Astrocyte (in vitro differentiated cells and primary cell): ENCODE measurements at regions not wholly inside any gene's neighbourhood (a gene's known extent, or its start where the extent isn't known, plus 50 kb on each side); places are given as distances from the start of the nearest gene placed in this dataset.
A peak's percentile ranks its signal among the peaks of the same experiment; 100 is the strongest.

ENCODE experiments used
- DNase-seq: peaks from one replicate; pipeline ENCODE4 v3.0.0-alpha.2; 2010; ENCODE audit warnings: low read depth
- FAIRE-seq: peaks from 2 replicates; lab custom pipeline; 2011; peaks lifted over from hg19 to GRCh38; lab: Jason Lieb, UNC
- H2AFZ ChIP-seq: 2 replicates; pipeline ENCODE4 v1.6.0; 2012; ENCODE audit warnings: low read depth, low read length, inconsistent platforms
- H3K27ac ChIP-seq: 2 replicates; pipeline ENCODE4 v1.5.1; 2011; ENCODE audit warnings: low read depth, low read length, inconsistent platforms
- H3K27me3 ChIP-seq: 2 replicates; pipeline ENCODE4 v1.6.0; 2011; ENCODE audit warnings: low read length, inconsistent platforms; ENCODE audit not compliant: insufficient read depth
- H3K36me3 ChIP-seq: 2 replicates; pipeline ENCODE4 v1.5.1; 2011; ENCODE audit warnings: low read length, inconsistent platforms; ENCODE audit not compliant: insufficient read depth
- H3K4me1 ChIP-seq: 2 replicates; pipeline ENCODE4 v1.5.1; 2011; ENCODE audit warnings: low read length, inconsistent platforms; ENCODE audit not compliant: insufficient read depth
- H3K4me2 ChIP-seq: 2 replicates; pipeline ENCODE4 v1.6.0; 2012; ENCODE audit warnings: low read length, inconsistent platforms
- H3K4me3 ChIP-seq: 2 replicates; pipeline ENCODE4 v1.5.1; 2011; ENCODE audit warnings: low read depth, mild to moderate bottlenecking, low read length, inconsistent platforms; ENCODE audit not compliant: insufficient read depth
- H3K79me2 ChIP-seq: 2 replicates; pipeline ENCODE4 v1.6.0; 2012; ENCODE audit warnings: mild to moderate bottlenecking, low read length, inconsistent platforms; ENCODE audit not compliant: insufficient read depth
- H3K9ac ChIP-seq: 2 replicates; pipeline ENCODE4 v1.6.0; 2012; ENCODE audit warnings: mild to moderate bottlenecking, low read length, inconsistent platforms
- H3K9me3 ChIP-seq: 2 replicates; pipeline ENCODE4 v1.5.1; 2012; ENCODE audit warnings: low read depth, mild to moderate bottlenecking, low read length, inconsistent platforms; ENCODE audit not compliant: insufficient read depth
- H4K20me1 ChIP-seq: 2 replicates; pipeline ENCODE4 v1.6.0; 2012; ENCODE audit warnings: low read length, inconsistent platforms; ENCODE audit not compliant: insufficient read depth
- H3K27ac Mint-ChIP-seq: one replicate; pipeline ENCODE4 v1.8.0; 2021; ENCODE audit warnings: mild to moderate bottlenecking, mixed read lengths; ENCODE audit not compliant: unreplicated experiment
- H3K27me3 Mint-ChIP-seq: one replicate; pipeline ENCODE4 v1.8.0; 2021; ENCODE audit warnings: low read depth, mixed read lengths; ENCODE audit not compliant: unreplicated experiment
- H3K36me3 Mint-ChIP-seq: one replicate; pipeline ENCODE4 v1.8.0; 2021; ENCODE audit warnings: low read depth, mixed read lengths; ENCODE audit not compliant: unreplicated experiment
- H3K4me1 Mint-ChIP-seq: one replicate; pipeline ENCODE4 v1.8.0; 2021; ENCODE audit warnings: low read depth, mixed read lengths; ENCODE audit not compliant: unreplicated experiment
- H3K4me3 Mint-ChIP-seq: one replicate; pipeline ENCODE4 v1.8.0; 2021; ENCODE audit warnings: mild to moderate bottlenecking, moderate library complexity, mixed read lengths; ENCODE audit not compliant: unreplicated experiment
- H3K9me3 Mint-ChIP-seq: one replicate; pipeline ENCODE4 v1.8.0; 2021; ENCODE audit warnings: mild to moderate bottlenecking, mixed read lengths; ENCODE audit not compliant: unreplicated experiment
- EZH2 ChIP-seq: IDR thresholded peaks from 2 replicates; pipeline ENCODE4 v1.6.1; 2012; ENCODE audit warnings: mild to moderate bottlenecking, low read length, inconsistent platforms; ENCODE audit not compliant: insufficient read depth
- TF ChIP-seq, protein P1 (sequence below): IDR thresholded peaks from 2 replicates; pipeline ENCODE4 v1.5.1; 2011; ENCODE audit warnings: low read depth, mild to moderate bottlenecking, inconsistent platforms, low read length, moderate library complexity; ENCODE audit not compliant: insufficient read depth

DNA sequence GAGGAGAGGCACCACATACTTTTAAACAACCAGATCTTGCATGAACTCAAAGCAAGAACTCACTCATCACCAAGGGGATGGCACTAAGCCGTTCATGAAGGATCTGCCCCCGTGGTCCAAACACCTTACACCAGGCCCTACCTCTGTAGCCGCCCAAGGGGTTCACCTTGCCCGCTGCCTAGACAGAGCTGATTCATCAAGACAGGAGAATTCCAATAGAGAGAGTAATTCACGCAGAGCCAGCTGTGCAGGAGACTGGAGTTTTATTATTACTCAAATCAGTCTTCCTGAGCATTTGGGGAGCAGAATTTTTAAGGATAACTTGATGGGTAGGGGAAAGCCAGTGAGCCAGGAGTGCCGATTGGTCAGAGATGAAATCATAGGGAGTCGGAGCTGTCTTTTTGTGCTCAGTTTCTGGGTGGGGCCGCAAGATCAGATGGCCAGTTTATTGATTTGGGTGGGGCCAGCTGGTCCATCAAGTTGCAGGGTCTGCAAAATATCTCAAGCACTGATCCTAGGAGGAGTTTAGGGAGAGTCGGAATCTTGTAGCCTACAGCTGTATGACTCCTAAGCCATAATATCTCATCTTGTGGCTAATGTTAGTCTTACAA lies 364.7 kb downstream of the PCDH7 start:
- Histone ChIP-seq H3K4me1 (peaks cover 15% of the 10 kb centered on the region), H4K20me1 (no peaks in the 10 kb centered on the region), H3K27ac (no peak overlapping the region), H3K36me3 (no peaks in the 10 kb centered on the region), H3K4me3 (no peak overlapping the region), H3K4me2 (no peak overlapping the region), H3K9ac (no peak overlapping the region), H3K79me2 (no peaks in the 10 kb centered on the region), H3K27me3 (no peaks in the 10 kb centered on the region), H3K9me3 (no peaks in the 10 kb centered on the region), H2AFZ (no peak overlapping the region)
- no peak for FAIRE-seq
- no peaks in the 10 kb centered on the region for H3K36me3 Mint-ChIP-seq
- peaks cover 40% of the 10 kb centered on the region for H3K4me1 Mint-ChIP-seq
- peak; percentile 35 for DNase-seq
- no peaks in the 10 kb centered on the region for H3K9me3 Mint-ChIP-seq
- no peaks in the 10 kb centered on the region for H3K27me3 Mint-ChIP-seq
- no peak for TF ChIP-seq EZH2
- TF ChIP-seq, protein P1, sequence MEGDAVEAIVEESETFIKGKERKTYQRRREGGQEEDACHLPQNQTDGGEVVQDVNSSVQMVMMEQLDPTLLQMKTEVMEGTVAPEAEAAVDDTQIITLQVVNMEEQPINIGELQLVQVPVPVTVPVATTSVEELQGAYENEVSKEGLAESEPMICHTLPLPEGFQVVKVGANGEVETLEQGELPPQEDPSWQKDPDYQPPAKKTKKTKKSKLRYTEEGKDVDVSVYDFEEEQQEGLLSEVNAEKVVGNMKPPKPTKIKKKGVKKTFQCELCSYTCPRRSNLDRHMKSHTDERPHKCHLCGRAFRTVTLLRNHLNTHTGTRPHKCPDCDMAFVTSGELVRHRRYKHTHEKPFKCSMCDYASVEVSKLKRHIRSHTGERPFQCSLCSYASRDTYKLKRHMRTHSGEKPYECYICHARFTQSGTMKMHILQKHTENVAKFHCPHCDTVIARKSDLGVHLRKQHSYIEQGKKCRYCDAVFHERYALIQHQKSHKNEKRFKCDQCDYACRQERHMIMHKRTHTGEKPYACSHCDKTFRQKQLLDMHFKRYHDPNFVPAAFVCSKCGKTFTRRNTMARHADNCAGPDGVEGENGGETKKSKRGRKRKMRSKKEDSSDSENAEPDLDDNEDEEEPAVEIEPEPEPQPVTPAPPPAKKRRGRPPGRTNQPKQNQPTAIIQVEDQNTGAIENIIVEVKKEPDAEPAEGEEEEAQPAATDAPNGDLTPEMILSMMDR, result no peak
- peak overlapping the region; percentile 42 for H3K27ac Mint-ChIP-seq
- no peak overlapping the region for H3K4me3 Mint-ChIP-seq

DNA sequence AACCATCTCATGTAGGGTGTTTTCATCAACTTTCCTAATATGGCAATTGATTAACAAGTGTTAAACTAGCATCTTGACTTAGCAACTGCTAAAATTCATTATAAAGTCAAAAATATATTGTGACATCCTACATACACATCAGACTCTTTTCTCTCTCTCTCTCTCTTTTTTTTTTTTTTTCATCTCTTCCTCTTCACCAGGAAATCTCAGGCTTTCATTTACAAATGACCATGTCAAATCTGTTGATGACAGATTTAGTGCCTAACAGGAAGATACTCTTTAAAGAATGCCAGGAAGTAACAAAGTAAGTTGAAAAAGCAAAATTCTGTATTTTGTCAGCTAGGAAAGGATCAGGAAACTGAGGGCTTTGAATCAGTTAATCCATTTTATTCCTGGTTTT lies 365.5 kb downstream of the PCDH7 start:
- H3K36me3 ChIP-seq, result no peaks in the 10 kb centered on the region
- no peak overlapping the region for H3K9ac ChIP-seq
- H3K27ac Mint-ChIP-seq, result no peak overlapping the region
- no peak overlapping the region for H2AFZ ChIP-seq
- peaks cover 40% of the 10 kb centered on the region for H3K4me1 Mint-ChIP-seq
- peaks cover 13% of the 10 kb centered on the region for H3K4me1 ChIP-seq
- H3K36me3 Mint-ChIP-seq, result no peaks in the 10 kb centered on the region
- no peak overlapping the region for H3K4me3 ChIP-seq
- TF ChIP-seq, protein P1, result no peak
- DNase-seq (no peak), FAIRE-seq (no peak)
- H3K27ac ChIP-seq, result no peak overlapping the region
- no peaks in the 10 kb centered on the region for H3K9me3 ChIP-seq
- no peaks in the 10 kb centered on the region for H3K9me3 Mint-ChIP-seq
- H3K27me3 ChIP-seq, result no peaks in the 10 kb centered on the region
- no peaks in the 10 kb centered on the region for H3K27me3 Mint-ChIP-seq
- H3K79me2 ChIP-seq, result no peaks in the 10 kb centered on the region
- H4K20me1 ChIP-seq, result no peaks in the 10 kb centered on the region
- no peak overlapping the region for H3K4me3 Mint-ChIP-seq
- H3K4me2 ChIP-seq, result no peak overlapping the region

DNA sequence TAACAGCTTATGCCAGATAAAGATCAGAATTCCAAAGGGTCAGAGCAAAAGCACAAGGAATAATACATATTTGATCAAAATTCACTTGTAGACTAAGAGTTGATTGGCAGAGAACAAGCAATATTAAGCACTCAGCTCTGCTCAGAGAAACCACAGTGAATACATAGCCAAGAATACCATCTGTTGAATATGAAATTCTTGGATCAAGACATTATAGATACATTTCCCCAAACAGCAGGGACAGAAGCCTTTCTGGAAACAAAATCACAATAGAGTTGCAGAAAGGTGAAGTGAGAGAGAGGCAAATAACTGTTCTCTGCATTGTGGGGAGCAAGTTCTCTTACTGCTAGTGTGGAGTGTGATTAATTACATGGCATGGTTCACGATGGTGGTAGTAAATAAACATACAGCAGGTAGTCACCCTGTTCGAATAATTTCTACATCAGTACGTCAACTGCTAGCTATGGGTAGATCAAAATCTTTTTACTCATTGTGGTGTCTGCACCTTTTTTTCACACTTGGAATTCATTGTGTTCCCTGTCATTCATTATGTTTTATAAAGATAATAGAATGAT lies 366.7 kb downstream of the PCDH7 start:
- Histone ChIP-seq H3K27ac (no peak overlapping the region), H3K4me3 (no peak overlapping the region), H3K9ac (no peak overlapping the region), H3K36me3 (no peaks in the 10 kb centered on the region), H3K27me3 (no peaks in the 10 kb centered on the region), H3K4me2 (no peak overlapping the region), H3K79me2 (no peaks in the 10 kb centered on the region), H3K9me3 (no peaks in the 10 kb centered on the region), H3K4me1 (peaks cover 11% of the 10 kb centered on the region), H4K20me1 (no peaks in the 10 kb centered on the region), H2AFZ (no peak overlapping the region)
- H3K27ac Mint-ChIP-seq, result no peak overlapping the region
- no peak for TF ChIP-seq EZH2
- TF ChIP-seq, protein P1, result no peak
- H3K4me3 Mint-ChIP-seq, result no peak overlapping the region
- peaks cover 39% of the 10 kb centered on the region for H3K4me1 Mint-ChIP-seq
- peak; percentile 64 for DNase-seq
- H3K27me3 Mint-ChIP-seq, result no peaks in the 10 kb centered on the region
- FAIRE-seq, result no peak
- no peaks in the 10 kb centered on the region for H3K9me3 Mint-ChIP-seq
- H3K36me3 Mint-ChIP-seq, result no peaks in the 10 kb centered on the region
